ENCODE measurements at regions not wholly inside any gene's neighbourhood (a gene's known extent, or its start where the extent isn't known, plus 50 kb on each side); places are given as distances from the start of the nearest gene placed in this dataset.
"Not testable (repeated sequence)": the region's sequence is repeated elsewhere in the genome, so short reads cannot be mapped to it uniquely, and the experiment has no call there.

DNA sequence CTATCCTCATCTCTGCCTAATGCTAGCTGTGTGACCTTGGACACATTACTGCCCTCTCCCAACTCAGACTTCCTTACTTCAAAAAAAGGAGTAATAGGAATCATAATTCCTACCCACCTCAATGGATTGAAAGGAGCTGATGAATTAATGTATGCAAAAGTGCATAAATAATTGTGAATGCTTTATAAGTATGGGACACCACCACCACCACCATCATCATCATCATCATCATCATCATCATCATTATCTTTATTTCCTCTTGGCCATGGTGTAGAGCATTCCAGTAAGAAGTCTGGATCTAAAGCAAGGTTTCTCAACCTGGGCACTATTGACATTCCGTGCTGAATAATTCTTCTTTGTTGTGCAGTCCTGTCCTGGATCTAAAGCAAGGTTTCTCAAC, 282.5 kb downstream of the MEX3B start:
- DNase-seq: no peak

DNA sequence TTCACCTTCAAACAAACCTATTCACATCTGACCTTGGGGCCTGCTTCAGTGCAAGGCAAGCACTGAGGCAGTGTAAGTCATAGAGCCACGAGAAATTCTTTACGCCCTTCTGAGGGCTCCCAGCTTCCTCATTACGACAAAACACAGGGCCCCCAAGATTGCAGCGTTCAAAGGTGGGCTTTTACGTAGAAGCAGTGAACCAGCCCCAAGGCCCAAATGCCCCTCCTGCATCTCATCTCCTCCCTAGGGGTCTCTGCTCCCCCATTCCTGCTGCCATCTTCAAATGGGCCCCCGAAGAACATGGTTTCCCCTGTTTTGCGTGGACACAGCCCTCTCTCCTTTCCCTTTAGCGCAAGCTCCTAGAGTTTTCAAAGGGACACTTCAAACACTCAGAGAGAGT, 285.1 kb downstream of the MEX3B start:
- no peak for DNase-seq

DNA sequence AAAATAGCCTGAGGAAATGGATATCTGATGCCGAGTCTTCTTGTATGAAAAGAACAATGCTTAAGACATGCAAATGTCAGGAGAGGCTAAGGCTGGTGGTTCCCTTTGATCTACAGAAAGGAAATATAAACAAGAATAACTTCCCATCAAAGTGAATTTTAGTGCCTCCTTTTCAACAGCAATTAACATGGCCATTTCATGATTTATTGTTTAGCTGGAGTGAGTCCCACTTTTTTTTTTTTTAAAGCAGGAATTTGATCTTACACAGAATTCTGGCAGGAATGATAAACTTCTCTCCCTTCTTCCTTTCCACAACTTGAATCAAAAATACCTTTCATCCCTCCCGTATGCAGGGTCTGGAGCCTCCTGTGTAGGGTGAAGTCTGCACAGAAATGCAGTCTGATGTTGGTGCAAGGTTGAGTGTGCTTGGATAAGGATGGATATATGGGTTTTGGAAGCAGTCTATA, 287.0 kb downstream of the MEX3B start:
- DNase-seq: no peak

DNA sequence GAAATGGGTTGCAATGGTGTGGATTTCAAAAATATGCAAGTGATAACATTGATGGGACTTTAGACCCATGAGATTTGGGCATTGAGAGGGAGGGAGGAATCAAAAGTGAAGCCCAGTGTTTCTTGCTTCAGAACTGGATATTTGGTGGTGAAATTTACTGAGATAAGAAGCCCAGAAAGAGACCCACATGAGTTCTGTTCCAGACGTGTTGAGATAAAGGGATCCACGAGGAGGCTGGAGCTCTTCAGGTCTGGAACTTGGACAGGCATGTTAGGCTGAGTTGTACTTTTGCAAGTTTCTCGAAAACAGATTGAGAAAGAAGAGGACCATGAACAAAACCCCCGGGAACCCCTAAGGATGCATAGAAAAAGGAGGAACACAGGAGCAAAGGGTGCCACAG, 290.2 kb downstream of the MEX3B start:
- DNase-seq: no peak

DNA sequence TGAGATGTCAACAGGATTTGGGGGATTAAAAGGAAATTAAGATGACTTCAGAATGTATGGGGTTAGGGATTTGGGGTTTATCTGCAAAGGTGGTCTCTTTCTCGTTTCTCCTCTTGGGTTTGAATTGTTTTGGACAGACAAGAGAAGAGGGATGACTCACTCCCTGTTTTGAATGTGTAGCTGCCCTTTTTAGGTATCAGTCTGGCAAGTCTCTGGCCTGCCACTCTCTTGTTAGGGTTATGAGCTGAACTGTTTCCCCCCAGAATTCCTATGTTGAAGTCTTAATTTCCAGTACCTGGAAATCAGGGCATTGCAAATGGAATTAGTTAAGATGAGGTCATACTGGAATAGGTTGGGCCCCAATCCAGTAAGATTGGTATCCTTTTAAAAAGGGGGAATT, 291.7 kb downstream of the MEX3B start:
- no peak for DNase-seq

DNA sequence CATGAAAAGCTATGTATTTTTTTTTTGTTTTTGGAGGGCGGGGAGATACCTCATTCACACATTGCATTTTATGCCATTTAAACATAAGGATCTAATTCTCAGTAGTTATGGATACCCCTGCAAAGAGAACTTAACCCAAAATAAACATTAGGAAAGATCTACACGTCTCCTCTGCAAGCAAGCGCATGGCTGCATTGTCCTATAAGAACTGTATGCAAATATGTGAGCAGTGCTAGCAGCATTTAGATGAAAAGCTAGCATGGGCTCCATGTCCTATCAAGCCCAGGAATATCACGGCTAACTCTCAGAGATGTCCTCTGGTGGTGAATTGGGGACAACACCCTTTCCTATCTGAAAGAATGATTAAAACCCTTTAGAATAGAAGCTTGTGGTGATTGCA, 292.8 kb downstream of the MEX3B start:
- no peak for DNase-seq

DNA sequence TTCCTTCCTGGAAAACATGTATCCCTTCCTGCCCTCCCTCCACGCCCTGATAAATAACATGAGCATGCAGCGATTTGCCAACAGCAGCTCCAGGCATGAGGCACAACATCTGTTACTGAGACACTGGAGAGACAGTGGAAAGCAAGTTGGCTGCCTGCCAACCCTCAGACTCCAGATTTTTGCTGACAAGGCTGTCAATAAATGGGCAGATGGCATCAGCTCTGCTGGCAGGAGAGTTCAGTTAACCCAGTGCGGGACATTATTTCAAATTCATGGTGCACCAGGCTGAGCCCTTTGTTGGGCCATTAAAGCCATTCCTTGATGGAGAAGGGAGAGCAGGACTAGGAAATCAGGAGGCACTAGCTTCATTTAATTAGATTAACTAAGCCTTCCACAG, 293.3 kb downstream of the MEX3B start:
- no peak for DNase-seq

DNA sequence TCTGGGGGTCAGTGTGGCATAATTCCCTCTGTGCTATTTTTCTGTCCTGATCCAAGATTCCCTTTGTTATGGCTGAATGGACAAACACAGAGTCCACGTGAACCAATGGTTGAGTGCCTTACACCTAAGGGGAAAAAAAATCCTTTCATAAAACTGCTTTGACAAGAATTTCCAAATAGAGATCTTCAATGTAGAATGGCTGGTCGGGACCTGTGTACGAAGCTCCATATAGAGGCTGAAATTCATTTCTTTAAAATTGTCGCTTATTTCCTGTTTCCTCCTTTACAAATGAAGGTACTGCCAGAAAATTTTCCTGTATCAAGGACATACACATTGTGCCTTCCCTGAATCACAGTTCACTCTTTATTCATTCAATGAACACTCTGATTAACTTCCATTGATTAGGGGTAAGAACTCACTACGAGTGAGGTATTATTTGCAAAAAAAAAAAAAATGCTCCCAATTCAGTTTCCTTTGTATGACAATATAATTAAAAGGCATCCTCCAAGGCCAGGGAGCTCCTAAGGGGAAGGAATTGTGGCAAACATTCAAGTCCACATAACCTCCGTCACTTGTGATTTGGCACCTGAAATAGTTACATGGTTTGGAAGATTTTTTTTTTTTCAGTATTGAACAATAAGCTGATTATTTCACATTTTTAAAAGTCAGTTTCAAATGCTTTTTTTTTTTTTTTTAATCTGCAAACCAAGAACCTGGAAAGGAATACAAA, 293.8 kb downstream of the MEX3B start:
- DNase-seq: no peak

DNA sequence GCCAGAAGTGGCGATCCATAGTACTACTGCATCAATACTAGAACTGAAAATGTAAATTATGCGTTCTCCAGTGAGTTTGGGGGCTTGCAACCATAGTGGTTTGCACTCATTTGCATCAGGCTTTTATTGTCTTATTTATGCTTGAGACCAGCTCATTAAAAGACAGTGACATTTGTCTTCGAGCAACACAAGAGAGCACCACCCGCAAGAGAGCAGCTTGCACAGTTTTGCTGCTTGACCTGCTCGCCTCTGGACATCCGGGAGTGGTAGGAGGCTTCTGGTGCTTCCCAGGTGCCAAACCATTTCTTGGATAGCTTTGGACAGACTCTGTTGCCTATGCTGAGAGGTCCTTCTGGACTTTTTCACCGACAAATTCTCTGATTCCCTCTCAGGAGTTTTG, 294.6 kb downstream of the MEX3B start:
- no peak for DNase-seq

DNA sequence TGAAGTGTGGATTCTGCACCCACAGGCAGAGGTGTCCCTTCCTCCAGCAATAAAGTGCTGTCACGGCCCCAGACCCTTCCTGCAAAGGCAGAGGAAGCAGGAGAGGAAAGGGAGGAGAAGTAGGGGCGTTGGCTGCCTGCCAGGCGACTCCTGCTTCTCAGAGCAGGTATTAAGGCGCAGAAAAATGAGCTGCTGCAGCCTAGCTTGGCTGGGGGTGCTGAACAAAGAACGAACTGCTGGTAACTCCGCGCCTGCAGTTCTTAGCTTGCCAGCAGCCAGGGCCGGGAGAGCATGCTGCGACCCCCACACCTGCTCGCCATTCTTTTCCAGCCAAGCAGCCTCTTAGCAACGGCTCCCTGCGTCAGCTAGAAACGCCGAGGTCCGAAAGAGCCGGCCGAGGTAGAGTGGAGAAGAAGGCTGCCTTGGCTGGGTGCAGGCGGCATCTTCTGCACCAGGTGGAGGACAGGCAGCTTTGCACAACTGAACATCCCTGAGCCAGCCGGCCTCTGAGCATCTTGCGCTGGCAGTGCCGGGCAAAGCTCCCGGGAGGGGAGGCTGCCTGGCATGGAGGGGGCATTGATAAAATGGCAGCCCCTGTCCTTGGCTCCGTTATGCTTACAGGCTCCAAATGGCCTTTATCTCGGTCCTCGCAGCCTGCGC, 296.0 kb downstream of the MEX3B start:
- DNase-seq: no peak

DNA sequence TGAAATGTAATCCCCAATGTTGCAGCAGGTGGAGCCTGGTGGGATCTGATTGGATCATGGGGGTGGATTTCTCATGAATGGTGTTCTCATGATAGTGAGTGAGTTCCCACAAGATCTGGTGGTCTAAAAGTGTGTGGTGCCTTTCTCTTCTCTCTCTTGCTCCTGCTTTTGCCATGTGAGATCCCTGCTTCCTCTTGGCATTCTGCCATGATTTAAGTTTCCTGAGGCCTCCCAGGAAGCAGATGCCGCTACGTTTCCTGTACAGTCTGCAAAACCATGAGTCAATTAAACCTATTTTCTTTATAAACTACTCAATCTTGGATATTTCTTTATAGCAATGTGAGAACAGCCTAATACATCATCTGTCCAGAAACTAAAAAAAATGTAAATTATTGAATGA, 298.3 kb downstream of the MEX3B start:
- no peak for DNase-seq

DNA sequence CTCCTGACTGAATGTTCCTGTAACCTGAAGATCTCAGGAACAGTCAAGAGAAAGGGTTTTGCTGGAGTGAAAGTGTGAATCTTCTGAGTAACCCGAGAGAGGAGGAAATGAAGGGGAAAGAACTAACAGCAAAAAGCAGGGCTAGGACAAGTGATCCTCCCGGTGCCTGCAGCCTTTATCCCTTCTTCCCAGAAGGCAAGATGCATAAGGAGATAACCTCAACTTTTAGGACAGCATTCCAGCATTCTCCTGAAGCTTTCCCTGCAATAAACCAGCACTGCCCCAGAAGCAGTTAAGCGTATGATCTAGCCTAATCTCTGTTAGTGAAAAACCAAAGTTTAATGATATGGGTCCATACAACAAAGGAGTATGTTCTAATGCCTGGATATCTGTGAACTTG, 298.8 kb downstream of the MEX3B start:
- no peak for DNase-seq

DNA sequence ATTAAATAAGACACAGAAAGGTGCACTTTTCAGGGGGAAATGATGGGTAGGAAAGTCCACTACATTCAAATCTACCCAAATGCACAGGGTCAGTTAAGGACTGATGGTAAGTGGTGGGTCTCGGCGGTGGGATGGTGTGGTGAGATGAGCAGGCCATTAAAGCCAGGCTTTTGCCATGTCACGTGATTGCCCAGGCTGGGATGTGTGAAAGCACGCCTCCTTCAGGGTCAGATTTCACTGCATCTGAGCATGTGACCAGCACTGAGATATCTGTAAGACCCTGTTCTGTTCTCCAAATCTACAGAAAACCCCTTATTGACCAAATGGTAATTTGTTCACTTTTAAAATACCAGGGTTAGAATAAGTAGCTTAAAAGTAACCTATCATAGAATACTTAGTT, 301.5 kb downstream of the MEX3B start:
- DNase-seq: no peak

DNA sequence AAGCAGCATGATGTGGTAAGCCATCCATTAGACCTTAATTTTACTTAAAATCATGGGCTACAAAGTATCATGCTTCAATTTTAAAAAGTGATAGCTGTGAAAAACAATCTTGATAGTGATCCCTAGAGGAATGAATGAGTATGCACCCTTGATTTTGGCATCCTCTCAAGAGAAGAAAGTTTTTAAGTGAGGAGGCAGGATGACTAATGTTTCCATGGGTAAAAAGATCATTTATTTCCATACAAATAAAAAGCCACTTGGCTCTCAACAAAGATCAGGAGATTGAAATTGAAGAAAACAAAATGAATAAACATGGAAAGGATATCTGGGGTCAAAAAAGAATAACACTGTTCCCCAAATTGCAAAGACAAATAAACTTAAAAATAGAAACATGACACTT, 305.4 kb downstream of the MEX3B start:
- DNase-seq: no peak

DNA sequence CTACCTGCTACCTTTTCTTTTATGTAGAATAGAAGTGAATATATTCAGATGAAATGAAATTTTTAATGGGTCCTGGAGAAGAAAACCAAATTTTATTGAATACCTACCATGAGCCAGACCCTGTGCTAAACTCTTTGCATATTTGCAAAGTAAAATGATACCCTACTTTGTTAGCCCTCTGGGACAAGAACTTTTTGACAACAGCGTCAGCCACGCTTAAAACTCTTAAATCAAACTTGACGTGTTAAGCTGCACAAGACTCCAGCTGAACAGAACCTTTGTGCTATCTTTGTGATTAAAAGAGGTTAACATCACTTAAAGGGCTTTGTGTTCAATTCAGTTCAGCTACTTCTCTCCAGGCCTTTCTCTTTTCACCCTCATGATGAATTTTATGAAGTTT, 316.5 kb downstream of the MEX3B start:
- no peak for DNase-seq

DNA sequence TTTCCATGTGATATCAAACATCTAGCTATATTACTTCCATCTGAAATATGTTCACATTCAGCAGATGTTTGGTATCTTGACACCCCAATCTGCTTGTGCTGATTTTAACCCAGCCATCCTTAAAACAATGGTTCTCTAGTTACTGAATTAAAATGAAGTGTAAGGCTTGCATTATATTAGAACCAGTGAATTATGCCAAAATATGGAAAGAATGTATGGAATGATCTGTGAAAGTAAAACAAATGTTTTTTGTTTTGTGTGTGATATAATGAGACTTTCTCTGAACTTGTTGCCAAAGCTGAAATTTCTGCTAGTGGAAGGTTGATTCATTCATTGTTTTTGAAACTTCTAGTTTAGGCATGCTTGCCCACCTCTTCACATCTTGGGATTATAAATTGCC, 317.1 kb downstream of the MEX3B start:
- DNase-seq: no peak

DNA sequence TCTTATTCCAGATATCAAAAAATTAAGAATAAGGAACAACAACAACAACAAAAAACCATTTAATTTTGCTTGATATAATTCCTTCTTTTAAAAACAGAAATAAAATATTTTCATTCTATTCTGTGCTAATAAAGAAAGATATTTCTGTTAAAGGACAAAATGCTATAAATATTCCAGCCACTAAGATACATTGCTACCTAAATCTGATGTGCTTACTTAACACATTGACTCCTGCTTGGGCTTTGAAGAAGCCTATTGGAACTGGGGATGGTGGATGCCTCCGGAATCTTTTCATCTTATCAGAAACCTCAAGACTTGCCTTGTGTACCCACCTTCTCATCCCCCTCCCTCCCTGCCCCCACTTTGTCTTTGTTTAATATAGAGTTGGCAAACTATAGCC, 320.2 kb downstream of the MEX3B start:
- no peak for DNase-seq

DNA sequence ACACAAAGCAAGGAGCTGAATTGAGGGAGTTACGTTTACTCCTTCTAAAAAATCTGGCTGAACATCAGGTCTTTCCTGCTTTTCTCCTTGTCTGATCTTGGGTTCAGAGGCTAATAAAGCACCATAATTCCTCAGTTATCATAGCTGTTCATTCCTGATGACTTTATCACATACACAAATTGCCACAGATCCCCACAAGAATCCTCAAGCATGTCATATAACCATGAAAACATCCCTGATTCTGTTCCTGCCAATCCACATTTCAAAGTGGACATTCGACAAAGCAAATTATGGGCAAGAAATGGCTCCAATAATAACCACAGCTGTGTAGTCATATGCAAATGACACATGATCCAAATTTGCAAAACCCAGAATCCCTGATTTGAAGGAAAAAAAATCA, 321.3 kb downstream of the MEX3B start:
- no peak for DNase-seq

DNA sequence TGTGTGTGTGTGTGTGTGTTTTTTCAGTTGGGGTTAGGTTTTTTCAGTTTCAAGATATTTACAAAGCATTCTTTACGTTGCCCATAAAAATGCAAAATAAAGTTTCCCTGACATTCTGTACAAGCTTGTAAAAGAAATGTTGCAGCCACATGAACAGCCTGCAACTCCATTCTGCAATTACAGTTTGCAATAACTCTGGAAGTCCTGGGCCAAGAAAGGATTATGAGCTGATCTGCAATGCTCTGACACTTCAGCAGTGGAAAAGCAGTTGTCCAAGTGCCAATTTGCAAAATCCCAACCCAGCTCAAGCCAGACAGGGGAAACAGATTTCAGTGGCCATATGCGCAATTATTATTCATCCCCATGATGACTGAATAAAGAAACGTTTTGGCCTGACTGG, 322.1 kb downstream of the MEX3B start:
- DNase-seq: no peak

DNA sequence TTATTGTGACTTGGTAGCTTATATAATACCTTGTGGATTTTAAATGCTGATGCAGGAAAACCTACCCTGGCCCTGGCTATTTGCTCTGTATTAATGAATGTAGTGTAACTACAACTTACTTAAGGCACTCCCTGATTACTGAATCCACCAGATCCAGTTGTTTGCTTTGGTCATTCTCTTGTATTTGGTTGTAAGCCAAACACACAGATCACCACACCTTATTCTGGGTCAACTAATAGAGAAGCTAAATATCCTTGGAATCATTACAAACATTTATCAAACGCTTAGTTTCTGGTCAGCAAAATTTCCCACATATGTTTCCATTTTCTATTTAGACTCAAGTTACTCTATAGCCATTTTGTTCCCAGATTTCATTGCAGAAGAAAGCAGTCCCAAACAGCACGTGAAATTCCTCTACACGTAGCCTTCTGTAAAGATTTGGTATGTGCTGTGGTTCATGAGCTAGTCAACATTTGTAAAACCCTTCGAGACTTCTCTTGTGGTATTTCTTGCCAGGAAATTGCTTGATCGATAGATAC, 322.6 kb downstream of the MEX3B start:
- no peak for DNase-seq

DNA sequence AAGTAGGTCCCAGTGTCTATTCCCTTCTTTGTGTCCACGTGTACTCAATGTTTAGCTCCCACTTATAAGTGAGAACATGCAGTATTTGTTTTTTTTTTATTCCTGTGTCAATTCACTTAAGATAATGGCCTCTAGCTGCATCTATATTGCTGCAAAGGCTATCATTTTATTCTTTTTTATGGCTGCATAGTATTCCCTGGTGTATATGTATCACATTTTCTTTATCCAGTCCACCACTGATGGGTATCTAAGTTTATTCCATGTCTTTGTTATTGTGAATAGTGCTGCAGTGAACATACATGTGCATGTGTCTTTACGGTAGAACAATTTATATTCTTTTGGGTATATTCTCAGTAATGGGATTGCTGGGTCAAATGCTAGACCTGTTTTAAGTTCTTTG, 329.4 kb downstream of the MEX3B start:
- DNase-seq: not testable (repeated sequence)

DNA sequence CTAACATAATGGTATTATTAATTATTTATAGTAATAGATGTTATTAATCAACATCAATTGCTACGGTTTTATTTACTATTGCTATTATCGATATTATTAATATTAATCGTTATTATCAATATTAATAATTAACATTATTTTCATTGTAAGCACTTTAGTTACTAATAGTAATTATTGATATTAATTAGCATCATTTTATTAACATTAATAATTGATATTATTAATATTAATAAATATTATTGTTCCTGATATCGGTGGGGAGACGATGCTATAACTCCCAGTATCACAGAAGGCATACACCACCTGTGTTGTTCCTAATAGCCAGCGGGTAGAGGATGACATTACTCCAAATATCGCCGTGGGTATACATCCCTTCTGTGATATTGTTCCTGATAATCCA, 335.5 kb downstream of the MEX3B start:
- no peak for DNase-seq

DNA sequence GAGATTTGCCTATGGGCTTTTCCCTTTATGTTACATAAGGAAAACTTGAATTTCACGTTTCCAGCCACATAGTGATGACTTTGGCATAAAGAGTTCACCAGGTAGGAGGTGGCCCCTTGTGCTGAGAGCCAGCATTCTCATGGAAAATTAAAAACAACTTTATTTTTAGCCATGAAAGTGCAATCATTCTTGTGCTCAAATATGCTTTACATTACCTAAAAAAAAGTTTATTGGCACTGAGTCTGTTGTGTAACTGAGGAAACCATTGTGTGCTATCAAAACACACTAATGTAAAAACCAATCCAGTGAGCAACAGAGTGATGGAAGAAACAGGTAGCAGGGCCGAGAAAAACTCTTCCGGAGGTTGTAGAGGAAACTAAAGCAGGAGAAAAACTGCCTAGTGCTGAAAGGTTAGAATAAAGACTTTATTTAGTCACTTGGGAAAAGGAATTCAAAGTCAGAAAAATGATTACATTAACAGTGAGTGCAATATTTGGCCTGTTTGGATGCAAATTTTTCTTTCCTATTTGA, 332.9 kb upstream of the TMC3 start:
- not testable (repeated sequence) for DNase-seq

DNA sequence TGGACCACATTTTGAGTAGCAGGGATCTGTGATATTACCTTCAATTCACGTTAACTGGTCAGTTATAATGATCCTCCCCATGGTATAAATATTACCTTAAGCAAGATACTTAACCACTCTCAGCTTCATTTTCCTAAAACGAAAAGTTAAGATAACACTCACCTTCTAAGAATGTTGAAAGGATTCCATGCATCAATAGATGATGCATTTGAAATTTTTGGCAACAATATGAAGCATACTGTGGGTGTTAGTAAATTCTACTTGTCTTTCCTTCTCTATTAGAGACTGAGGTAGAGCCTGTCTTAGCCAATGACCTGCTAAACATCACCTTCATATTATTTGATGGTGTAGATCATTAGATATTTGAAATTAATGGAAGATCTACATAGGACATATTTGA, 331.7 kb upstream of the TMC3 start:
- not testable (repeated sequence) for DNase-seq

All from stimulated activated CD4-positive, alpha-beta T cell treated with anti-CD3 and anti-CD28 coated beads, Interleukin-2, amount 100 ng/mL, for 48 hours (primary cell).